ENCODE measurements at regions not wholly inside any gene's neighbourhood (a gene's known extent, or its start where the extent isn't known, plus 50 kb on each side); places are given as distances from the start of the nearest gene placed in this dataset.

GRCh38 chr9:30382271-30382670, 2002.2 kb upstream of the ACO1 start:
- H3K27me3 ChIP-seq (ENCODE audit: insufficient read depth, insufficient read length): no peaks in the 10 kb centered on the region
- H3K9ac ChIP-seq (ENCODE audit: insufficient read length, low read depth): no peak overlapping the region
- no peaks in the 10 kb centered on the region for H3K9me3 ChIP-seq (ENCODE audit: insufficient read depth, low read length)
- no peak for DNase-seq (ENCODE audit: low read depth, low spot score)
- TF ChIP-seq ZNF274 (IDR thresholded peaks at IDR 0.05; ENCODE audit: low read depth, low read length) (no peak), SUZ12 (IDR thresholded peaks at IDR 0.05; ENCODE audit: extremely low read depth, insufficient read depth, insufficient read length) (no peak), YY1 (IDR thresholded peaks at IDR 0.05; ENCODE audit: insufficient read depth, insufficient read length) (no peak)
- no peak overlapping the region for H3K4me3 ChIP-seq (ENCODE audit: insufficient read length, low read depth)
- H3K36me3 ChIP-seq (ENCODE audit: insufficient read depth, insufficient read length, low read length): no peaks in the 10 kb centered on the region
- H3K4me1 ChIP-seq (ENCODE audit: insufficient read depth, insufficient read length): no peaks in the 10 kb centered on the region

- Histone ChIP-seq H3K4me3 (ENCODE audit: insufficient read length, low read depth) (no peak overlapping the region), H3K27me3 (ENCODE audit: insufficient read depth, insufficient read length) (no peaks in the 10 kb centered on the region), H3K4me1 (ENCODE audit: insufficient read depth, insufficient read length) (no peaks in the 10 kb centered on the region), H3K9me3 (ENCODE audit: insufficient read depth, low read length) (no peaks in the 10 kb centered on the region), H3K9ac (ENCODE audit: insufficient read length, low read depth) (no peak overlapping the region), H3K36me3 (ENCODE audit: insufficient read depth, insufficient read length, low read length) (no peaks in the 10 kb centered on the region)
- no peak for TF ChIP-seq SUZ12 (IDR thresholded peaks at IDR 0.05; ENCODE audit: extremely low read depth, insufficient read depth, insufficient read length)
- no peak for TF ChIP-seq ZNF274 (IDR thresholded peaks at IDR 0.05; ENCODE audit: low read depth, low read length)
- TF ChIP-seq YY1 (IDR thresholded peaks at IDR 0.05; ENCODE audit: insufficient read depth, insufficient read length): no peak
- DNase-seq (ENCODE audit: low read depth, low spot score): peak; percentile 15
Measured at GRCh38 chr9:30410273-30410672, 1974.2 kb upstream of the ACO1 start.

- no peak for DNase-seq (ENCODE audit: low read depth, low spot score)
- no peaks in the 10 kb centered on the region for H3K36me3 ChIP-seq (ENCODE audit: insufficient read depth, insufficient read length, low read length)
- no peak overlapping the region for H3K9ac ChIP-seq (ENCODE audit: insufficient read length, low read depth)
- H3K9me3 ChIP-seq (ENCODE audit: insufficient read depth, low read length): no peaks in the 10 kb centered on the region
- H3K4me3 ChIP-seq (ENCODE audit: insufficient read length, low read depth): no peak overlapping the region
- TF ChIP-seq YY1 (IDR thresholded peaks at IDR 0.05; ENCODE audit: insufficient read depth, insufficient read length) (no peak), SUZ12 (IDR thresholded peaks at IDR 0.05; ENCODE audit: extremely low read depth, insufficient read depth, insufficient read length) (no peak), ZNF274 (IDR thresholded peaks at IDR 0.05; ENCODE audit: low read depth, low read length) (no peak)
- H3K27me3 ChIP-seq (ENCODE audit: insufficient read depth, insufficient read length): no peaks in the 10 kb centered on the region
- no peaks in the 10 kb centered on the region for H3K4me1 ChIP-seq (ENCODE audit: insufficient read depth, insufficient read length)
Measured at GRCh38 chr9:30411571-30411970, 1972.9 kb upstream of the ACO1 start.

GRCh38 chr9:30459156-30459555, 1925.3 kb upstream of the ACO1 start:
- no peak overlapping the region for H3K4me3 ChIP-seq (ENCODE audit: insufficient read length, low read depth)
- DNase-seq (ENCODE audit: low read depth, low spot score): no peak
- no peak overlapping the region for H3K9ac ChIP-seq (ENCODE audit: insufficient read length, low read depth)
- H3K4me1 ChIP-seq (ENCODE audit: insufficient read depth, insufficient read length): no peaks in the 10 kb centered on the region
- no peaks in the 10 kb centered on the region for H3K27me3 ChIP-seq (ENCODE audit: insufficient read depth, insufficient read length)
- TF ChIP-seq SUZ12 (IDR thresholded peaks at IDR 0.05; ENCODE audit: extremely low read depth, insufficient read depth, insufficient read length): no peak
- no peak for TF ChIP-seq YY1 (IDR thresholded peaks at IDR 0.05; ENCODE audit: insufficient read depth, insufficient read length)
- H3K36me3 ChIP-seq (ENCODE audit: insufficient read depth, insufficient read length, low read length): no peaks in the 10 kb centered on the region
- H3K9me3 ChIP-seq (ENCODE audit: insufficient read depth, low read length): no peaks in the 10 kb centered on the region

GRCh38 chr9:30476826-30477225, 1907.6 kb upstream of the ACO1 start:
- no peak for DNase-seq (ENCODE audit: low read depth, low spot score)
- Histone ChIP-seq H3K4me3 (ENCODE audit: insufficient read length, low read depth) (no peak overlapping the region), H3K9me3 (ENCODE audit: insufficient read depth, low read length) (no peaks in the 10 kb centered on the region), H3K9ac (ENCODE audit: insufficient read length, low read depth) (no peak overlapping the region), H3K4me1 (ENCODE audit: insufficient read depth, insufficient read length) (no peaks in the 10 kb centered on the region), H3K36me3 (ENCODE audit: insufficient read depth, insufficient read length, low read length) (no peaks in the 10 kb centered on the region), H3K27me3 (ENCODE audit: insufficient read depth, insufficient read length) (no peaks in the 10 kb centered on the region)
- TF ChIP-seq SUZ12 (IDR thresholded peaks at IDR 0.05; ENCODE audit: extremely low read depth, insufficient read depth, insufficient read length): no peak
- TF ChIP-seq YY1 (IDR thresholded peaks at IDR 0.05; ENCODE audit: insufficient read depth, insufficient read length): no peak
- no peak for TF ChIP-seq ZNF274 (IDR thresholded peaks at IDR 0.05; ENCODE audit: low read depth, low read length)

GRCh38 chr9:30478684-30479083, 1905.8 kb upstream of the ACO1 start:
- Histone ChIP-seq H3K4me3 (ENCODE audit: insufficient read length, low read depth) (no peak overlapping the region), H3K27me3 (ENCODE audit: insufficient read depth, insufficient read length) (no peaks in the 10 kb centered on the region)
- TF ChIP-seq ZNF274 (IDR thresholded peaks at IDR 0.05; ENCODE audit: low read depth, low read length) (no peak), SUZ12 (IDR thresholded peaks at IDR 0.05; ENCODE audit: extremely low read depth, insufficient read depth, insufficient read length) (no peak), YY1 (IDR thresholded peaks at IDR 0.05; ENCODE audit: insufficient read depth, insufficient read length) (no peak)

GRCh38 chr9:30482499-30482898, 1901.9 kb upstream of the ACO1 start:
- Histone ChIP-seq H3K9me3 (ENCODE audit: insufficient read depth, low read length) (no peaks in the 10 kb centered on the region), H3K9ac (ENCODE audit: insufficient read length, low read depth) (no peak overlapping the region), H3K36me3 (ENCODE audit: insufficient read depth, insufficient read length, low read length) (no peaks in the 10 kb centered on the region), H3K4me1 (ENCODE audit: insufficient read depth, insufficient read length) (no peaks in the 10 kb centered on the region), H3K4me3 (ENCODE audit: insufficient read length, low read depth) (no peak overlapping the region), H3K27me3 (ENCODE audit: insufficient read depth, insufficient read length) (no peaks in the 10 kb centered on the region)
- DNase-seq (ENCODE audit: low read depth, low spot score): no peak
- TF ChIP-seq ZNF274 (IDR thresholded peaks at IDR 0.05; ENCODE audit: low read depth, low read length) (no peak), YY1 (IDR thresholded peaks at IDR 0.05; ENCODE audit: insufficient read depth, insufficient read length) (no peak), SUZ12 (IDR thresholded peaks at IDR 0.05; ENCODE audit: extremely low read depth, insufficient read depth, insufficient read length) (no peak)

More at GRCh38 chr9:30478684-30479083, 1905.8 kb upstream of the ACO1 start:
- no peaks in the 10 kb centered on the region for H3K4me1 ChIP-seq (ENCODE audit: insufficient read depth, insufficient read length)
- no peak overlapping the region for H3K9ac ChIP-seq (ENCODE audit: insufficient read length, low read depth)
- H3K36me3 ChIP-seq (ENCODE audit: insufficient read depth, insufficient read length, low read length): no peaks in the 10 kb centered on the region
- no peak for DNase-seq (ENCODE audit: low read depth, low spot score)
- H3K9me3 ChIP-seq (ENCODE audit: insufficient read depth, low read length): no peaks in the 10 kb centered on the region

- TF ChIP-seq YY1 (IDR thresholded peaks at IDR 0.05; ENCODE audit: insufficient read depth, insufficient read length): no peak
- no peaks in the 10 kb centered on the region for H3K27me3 ChIP-seq (ENCODE audit: insufficient read depth, insufficient read length)
- no peak overlapping the region for H3K4me3 ChIP-seq (ENCODE audit: insufficient read length, low read depth)
- no peaks in the 10 kb centered on the region for H3K36me3 ChIP-seq (ENCODE audit: insufficient read depth, insufficient read length, low read length)
- H3K9ac ChIP-seq (ENCODE audit: insufficient read length, low read depth): no peak overlapping the region
- no peaks in the 10 kb centered on the region for H3K4me1 ChIP-seq (ENCODE audit: insufficient read depth, insufficient read length)
- no peak for DNase-seq (ENCODE audit: low read depth, low spot score)
- no peaks in the 10 kb centered on the region for H3K9me3 ChIP-seq (ENCODE audit: insufficient read depth, low read length)
Measured at GRCh38 chr9:30484690-30485089, 1899.8 kb upstream of the ACO1 start.

All from NT2/D1 (cell line).